Activated T-helper 9 cell treated with anti-CD3 and anti-CD28 coated beads, Interleukin-2, amount 50 U/mL, for 16 hours (primary cell): ENCODE measurements at regions not wholly inside any gene's neighbourhood (a gene's known extent, or its start where the extent isn't known, plus 50 kb on each side); places are given as distances from the start of the nearest gene placed in this dataset.

Source experiments
- DNase-seq: peaks from one replicate; pipeline ENCODE4 v3.0.0-alpha.2; 2020; ENCODE audit warnings: low read depth

DNA sequence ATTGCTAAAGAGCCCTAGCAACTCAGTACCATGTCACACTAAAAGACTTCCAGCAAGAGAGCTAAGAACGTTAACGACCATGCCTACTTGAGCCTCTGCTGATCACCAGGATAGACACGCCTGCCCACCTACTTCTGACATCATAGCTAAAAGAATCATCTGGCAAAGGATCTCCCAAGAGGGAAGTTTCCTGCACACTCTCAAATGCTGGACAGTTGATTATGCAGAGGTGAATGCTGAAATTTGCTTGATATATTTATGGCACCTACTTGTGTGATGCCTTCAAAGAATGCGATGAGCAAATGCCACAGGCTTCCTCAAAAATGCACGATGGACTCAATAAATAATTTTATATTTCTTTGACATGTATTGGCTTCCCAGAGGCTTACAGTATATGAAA lies 113.6 kb downstream of the GALC start:
- DNase-seq = no peak

DNA sequence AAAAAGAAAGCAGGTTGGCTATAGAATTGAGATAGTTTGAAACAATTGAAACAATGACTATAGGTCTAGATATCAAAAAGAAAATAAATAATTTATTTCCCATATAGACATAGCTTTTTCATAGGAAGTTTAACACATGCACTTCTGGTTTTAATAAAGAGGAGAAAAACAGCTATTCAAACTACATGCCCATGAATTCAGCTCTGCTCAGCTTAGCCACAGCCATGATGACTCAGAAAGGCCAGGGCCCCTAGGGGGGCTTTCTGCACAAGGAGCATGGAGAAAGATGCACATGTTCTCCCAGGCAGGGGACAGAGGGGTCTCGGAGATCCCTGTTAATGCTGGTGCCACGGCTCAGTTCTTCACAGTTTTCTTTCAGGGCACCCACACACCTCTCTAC lies 114.0 kb downstream of the GALC start:
- no peak for DNase-seq

DNA sequence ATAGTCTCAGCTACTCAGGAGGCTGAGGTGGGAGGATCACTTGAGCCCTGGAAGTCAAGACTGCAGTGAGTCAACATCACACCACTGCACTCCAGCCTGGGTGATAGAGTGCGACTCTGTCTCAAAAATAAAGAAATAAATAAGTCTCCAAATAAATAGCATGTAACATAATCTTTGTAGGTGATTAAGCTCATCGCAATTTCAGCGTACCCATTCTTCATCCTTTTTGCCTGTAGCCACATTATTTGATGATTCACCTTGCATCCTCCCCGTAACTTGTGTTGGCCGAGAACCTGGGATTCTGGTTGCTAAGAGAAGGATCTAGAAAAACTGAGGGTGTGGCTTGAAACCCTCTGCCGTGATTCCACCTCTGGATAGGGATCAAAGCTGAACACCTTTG lies 115.1 kb downstream of the GALC start:
- DNase-seq = no peak

DNA sequence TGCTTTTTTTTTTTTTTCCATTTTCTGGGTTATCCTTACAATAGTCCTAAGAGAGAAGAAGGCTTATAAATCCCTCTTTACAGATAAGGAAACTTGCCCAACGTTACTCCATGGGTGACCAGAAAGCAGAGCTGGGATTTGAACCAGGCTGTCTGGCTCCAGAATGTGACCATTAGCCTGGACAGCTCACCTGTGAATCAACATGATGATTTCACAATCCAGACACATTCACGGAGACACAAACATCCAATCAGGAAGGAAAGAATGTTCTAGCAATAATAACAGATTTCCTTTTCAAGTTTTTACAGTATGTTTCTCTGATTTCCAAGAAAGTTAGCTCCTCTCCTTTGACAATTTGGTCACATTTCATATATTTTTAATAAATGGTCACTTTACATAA lies 118.3 kb downstream of the GALC start:
- no peak for DNase-seq

DNA sequence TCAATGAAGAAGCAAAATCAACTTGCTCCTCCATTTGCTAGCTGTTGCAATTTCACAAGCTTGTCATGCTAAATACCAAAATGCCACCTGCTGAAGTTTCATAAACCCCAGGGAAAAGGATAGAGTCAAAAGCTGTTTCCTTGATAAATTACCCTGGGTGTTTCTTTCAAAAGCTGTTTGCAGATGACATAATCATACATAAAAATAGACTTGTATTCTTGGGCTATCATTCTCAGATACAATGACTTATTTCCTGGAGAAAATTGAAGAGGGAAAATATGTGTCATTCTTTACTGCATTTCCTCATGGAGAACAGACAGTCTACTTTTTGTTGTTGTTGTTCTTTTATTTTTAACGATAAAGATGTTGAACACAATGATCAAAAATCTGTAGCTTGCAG lies 119.2 kb downstream of the GALC start:
- no peak for DNase-seq

DNA sequence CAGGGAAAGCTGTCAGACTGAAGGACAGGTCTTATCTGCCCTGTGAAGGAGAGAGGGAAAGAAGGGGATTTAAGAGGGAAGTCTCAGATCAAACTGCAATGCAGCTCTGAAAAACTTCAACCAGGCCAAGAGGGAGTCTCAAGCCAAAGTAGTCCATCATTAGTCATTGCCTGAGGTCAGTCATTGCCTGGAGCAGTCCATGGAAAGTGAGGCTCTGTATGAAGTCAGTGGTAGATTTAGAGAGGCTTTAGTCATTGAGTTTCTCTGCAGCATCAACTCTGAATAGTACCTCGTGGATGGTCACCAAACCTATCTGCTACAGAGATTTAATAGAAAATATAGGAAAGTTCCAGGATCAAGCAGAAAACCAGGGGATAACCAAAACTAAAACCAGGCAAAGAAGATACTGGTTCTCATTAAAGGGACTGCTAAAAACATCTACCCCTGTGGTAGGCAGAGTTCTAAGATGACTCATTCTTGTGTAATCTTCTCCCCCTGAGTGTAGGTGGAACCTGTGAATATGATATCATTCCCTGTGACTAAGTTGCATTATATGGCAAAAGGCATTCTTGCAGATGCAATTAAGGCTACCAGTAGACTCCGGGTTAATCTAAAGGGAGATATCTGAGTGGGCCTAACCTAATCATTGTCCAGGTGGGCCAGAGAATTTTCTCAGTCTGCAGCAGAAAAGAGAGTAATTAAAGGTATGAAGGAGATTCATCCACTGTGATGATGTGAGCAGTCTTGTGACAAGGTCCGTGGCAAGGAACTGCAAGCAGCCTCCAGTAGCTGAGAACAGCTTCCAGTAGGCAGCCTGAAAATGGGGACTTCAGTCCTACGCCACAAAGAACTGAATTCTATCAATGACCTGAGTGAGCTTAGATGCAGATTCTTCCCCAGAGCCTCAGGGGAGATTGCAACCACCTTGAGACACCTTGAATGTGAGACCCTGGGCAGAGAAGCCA lies 123.1 kb downstream of the GALC start:
- no peak for DNase-seq

DNA sequence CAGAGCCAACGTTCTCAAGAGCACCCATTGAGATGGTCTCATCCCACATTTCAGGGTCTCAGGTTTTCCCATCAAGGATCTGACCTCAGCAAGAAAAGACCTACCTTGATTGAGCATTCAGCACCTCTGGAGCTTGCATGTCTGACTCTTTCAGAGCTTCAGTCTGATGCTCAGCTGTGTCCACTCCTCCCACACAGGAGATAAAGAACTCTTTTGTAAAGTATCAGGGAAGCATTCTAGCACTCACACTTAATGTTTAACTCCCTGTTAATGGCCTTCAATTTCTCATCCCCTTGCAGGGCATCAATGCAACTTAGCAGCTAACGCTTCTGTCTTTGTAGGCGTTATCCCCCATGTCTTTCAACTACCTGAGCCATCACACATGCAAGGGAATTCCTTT lies 124.1 kb downstream of the GALC start:
- DNase-seq = no peak

DNA sequence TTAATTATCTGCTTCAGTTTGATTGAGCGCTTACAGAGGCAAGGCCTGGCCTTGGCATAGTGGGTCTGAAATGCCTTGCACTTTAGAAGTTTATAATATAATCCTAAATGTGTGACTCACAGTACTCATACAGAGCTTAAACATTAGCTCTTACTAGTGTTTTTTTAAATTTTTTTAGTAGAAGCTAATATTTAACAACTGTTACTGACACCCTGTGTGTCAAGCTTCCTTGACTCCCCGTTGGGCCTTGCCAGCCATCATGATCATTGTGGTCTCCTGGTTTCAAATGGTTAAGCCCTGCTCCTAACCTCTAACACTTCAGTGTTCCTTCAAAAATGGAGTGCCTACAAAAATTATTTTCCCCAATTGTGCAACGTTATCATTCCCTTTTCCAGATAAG lies 126.9 kb downstream of the GALC start:
- DNase-seq = no peak

DNA sequence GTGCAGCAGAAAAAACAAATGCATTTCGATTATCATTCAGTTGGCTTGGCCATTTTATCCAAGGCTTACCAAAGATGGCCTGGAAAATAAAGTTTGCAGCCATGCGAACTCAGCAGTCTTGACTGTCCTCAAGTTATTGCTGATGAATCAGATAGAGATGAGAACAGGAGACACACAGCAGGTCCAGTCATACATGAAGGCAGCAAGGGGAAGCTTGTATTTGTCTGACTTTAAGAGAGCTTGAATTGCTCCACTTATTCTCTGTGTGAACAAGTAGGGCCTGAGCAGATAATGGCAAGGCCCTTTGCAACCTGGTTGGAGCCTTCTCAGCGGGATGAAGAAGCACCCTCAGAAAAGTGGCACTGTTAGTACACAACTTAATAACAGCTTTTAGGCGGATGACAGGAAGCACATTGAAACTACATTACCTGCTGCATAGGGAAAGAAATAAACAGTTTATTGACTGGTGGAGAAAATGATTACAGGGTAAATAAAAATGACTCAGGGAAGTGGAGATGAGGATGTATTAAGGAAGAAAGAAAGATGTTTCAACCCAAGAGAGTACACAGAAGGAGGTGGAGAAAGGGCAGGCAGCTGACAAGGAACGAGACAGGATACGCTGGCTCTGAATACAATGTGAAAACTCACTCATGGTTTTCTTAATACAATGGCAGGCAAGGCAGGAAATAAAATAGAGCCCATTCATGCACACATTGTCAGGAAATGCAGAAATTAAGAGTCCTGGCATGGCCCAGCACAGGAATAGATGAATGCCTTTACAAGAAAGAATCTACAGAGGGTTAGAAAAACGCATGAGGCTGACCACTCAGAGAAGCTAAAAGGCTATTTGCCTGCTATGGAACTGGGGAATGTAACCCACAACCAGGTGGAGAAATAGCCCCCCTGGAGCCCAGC lies 128.4 kb downstream of the GALC start:
- no peak for DNase-seq

DNA sequence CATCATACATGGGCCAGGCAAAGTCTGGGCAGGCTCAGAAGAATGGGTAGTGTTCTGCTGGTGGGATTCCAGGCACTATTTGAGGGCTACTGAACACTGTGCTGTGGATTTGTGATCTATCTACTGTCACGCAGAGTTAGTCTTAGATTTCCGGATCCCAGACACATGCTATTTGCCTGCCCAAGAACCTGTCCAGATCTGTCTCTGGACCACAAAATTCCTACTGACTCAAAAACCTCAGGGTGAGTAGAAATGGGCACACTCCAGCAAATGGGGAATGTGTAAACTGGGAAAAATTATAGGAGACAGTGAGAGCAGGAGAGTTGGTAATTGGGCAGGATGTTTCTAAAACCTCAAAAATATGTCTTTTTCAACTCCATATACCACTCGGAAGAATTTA lies 129.9 kb downstream of the GALC start:
- DNase-seq = no peak

DNA sequence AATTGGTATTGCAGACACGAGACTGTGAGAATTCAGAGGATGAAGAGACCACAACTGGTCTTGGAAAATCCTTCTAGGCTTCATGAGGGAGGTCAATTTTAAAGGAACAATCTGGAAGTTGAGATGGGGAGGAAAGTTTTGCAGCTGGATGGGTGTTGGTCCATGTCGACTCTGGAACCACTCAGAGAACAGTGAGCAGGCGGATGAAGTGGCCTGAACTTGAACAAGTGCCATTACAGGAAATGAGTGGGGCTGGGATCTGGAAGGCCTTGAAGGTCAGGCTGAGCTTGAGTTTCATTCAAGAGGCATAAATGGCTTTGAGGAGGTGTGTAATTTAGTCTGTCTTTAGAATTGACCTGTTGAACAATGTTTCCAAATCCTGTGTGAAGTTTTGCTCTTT lies 140.9 kb downstream of the GALC start:
- DNase-seq = no peak

DNA sequence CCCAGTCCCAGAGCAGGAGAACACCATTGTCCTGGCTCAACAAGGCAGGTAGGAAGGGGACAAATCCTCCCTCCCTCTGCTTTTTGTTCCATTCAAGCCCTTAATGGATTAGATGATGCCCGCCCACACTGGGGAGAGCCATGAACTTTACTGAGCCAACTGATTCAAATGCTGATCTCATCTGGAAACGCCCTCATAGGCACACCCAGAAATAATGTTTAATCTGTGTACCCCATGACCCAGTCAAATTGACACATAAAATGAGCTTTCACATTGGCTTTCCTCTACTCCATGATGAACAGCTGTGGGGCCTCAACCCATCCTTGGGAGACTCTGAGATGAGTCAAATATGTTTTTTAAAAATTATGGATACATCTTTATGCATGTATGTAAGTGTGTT lies 141.8 kb downstream of the GALC start:
- no peak for DNase-seq

DNA sequence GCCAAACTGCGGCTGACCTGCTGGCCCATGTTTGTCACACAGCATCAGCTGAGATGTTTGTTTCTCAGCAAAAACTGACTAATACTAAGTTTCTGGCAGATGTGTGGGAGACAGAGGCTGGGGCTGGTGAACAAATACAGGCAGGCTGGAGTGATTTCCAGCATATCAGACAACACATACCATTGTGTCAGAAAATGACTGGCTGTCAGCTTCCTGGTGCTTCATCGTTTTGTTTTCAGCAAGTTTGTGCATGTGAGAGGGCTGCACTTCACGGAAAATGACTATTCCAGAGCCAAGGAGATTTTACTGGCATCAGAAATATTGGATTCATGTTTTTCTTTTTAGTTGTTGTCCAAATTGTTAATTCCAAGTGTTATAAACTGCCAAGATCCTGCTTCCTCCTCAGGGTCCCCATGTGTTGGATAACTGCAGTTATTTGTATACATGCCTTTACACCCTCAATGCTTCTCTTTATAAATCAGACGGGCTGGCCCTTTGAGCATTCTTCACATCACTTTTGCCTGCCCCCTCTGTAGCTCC lies 145.7 kb downstream of the GALC start:
- DNase-seq = no peak

DNA sequence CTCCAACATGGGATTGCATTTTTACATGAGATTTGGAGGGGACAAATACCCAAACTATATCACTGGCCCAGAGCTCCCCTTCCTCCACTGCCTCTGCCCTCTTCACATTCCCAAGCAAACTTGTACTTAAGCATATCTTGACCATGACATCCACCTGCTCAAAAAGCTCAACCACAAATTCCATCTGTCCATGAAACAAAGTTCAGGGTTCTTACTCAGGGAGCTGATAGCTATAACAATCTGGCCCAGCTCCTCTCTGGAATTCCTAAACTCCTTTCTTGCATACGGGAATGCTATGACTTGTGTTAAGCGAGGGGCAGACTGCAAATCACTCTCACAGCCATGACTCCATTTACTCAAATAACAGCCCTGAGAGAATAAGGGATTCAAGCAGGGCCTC lies 152.1 kb downstream of the GALC start:
- DNase-seq = no peak

DNA sequence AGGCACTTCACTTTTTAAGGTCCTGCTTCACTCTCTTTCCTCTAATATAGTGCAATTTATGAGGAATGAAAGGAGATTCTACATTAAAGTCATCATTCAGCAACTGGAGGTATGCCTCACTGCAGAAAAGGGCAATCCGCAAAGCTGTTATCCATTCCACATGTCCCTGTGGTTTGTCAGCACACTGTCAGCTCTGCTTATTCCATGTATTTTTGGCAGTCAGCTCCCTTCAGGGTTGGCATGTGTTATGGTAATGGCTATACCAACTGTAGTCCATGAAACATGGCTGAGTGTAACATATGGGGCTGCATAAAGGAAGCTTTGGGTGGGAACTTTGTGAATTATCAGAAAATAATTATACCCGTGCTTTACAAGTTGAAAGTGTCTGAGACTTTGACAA lies 154.1 kb downstream of the GALC start:
- DNase-seq = no peak

DNA sequence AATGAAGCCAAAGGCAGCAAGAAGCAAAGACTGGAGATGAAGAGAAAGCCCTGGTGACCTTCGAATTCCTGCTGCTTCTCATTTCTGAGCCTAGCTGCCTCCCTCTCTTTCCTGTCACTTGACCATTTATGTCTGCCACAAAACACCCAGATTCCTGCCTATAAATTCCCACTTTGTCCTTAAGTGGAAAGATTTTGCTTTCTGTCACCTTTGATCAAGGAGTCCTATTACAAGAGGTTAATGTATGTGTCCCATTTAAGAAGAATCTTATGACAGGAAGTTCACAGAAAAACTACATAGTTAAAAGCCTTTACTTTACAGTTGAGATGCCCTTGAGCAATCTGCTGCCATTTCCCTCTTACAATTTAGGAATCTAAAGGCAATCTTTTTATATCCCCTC lies 155.7 kb downstream of the GALC start:
- DNase-seq = no peak

DNA sequence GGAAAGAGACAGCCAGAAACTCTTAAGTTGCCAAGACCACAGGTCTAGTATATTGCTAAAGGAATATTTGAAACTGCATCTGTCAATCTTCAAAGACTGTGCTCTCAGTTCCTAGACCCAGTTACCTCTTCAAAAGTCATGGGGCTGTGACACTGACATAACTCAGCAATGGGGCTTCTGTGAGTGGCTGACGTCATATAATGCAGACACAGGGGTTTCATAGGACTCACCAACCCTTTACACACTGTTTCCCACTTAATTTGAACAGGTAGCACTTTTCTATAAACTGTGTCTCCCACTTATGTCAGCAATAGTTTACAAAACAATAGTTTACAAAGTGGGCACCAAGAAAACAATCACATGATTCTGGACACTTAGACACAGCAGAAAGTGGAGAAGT lies 158.4 kb downstream of the GALC start:
- no peak for DNase-seq

DNA sequence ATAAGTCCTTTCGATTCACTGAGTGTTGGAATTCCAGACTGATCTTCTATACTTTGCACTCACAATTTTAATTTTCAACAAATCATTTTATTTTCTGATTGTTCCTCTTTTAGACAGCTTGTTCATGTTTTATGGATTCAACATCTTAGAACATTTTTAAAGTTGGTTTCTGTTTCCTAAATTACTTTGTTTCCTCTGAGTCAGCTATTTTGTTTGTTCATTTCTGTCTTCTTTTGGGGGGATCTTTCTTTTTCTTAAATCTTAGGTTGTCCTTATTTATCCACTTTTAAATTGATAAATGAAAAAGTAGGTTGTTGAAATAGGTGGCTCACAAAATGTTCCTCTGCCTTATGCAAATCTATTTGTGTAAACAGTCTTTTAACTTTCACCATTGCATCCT lies 160.0 kb downstream of the GALC start:
- no peak for DNase-seq

DNA sequence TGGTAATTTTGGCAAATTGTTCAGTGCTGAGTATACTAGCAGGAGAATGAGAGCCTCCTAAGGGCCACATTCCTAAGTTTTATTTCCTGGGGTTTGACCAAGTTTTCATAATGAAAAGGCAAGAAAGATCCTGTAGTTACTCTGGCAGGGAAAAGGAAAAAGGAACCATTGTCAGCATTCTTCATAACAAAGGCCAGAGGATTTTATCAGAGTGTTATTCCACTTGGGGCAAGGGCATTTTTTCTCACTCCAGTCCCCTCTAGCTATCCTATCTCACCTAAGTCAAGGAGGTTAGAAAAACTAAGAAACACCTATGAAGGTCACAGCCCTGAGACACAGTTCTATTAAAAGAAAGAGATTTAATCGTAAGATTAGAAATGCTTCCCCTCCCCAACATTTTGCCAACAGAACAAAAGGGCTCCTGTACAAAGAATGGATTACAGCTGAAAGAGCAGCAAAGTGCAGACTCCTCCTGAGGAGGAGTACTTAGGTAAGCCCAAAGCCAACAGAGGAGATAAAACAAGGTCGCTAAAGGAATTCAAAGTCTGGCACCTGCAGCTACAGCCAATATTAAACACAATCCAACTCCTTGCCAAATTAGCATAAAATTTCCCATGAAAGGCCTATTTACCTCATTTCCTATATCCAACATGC lies 162.4 kb downstream of the GALC start:
- no peak for DNase-seq

DNA sequence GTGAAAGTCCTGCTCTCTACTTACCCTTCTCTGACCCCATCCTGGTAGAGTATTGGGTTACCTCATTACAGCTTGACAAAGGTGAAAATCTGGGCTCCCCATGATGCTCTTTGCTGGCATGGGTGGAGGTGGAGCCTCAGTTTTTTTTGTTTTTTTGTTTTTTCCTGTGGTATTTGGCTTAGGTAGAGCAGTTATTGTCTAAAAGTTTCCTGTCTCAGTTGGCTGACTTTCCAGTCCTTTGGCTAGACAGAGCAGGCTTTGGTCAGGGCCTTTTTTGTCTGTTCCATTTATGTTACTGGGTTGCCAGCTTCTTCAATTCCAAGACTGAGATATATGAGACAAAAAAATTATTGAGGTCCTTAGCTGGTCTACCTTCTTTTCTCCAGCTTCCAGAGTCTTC lies 163.4 kb downstream of the GALC start:
- no peak for DNase-seq

DNA sequence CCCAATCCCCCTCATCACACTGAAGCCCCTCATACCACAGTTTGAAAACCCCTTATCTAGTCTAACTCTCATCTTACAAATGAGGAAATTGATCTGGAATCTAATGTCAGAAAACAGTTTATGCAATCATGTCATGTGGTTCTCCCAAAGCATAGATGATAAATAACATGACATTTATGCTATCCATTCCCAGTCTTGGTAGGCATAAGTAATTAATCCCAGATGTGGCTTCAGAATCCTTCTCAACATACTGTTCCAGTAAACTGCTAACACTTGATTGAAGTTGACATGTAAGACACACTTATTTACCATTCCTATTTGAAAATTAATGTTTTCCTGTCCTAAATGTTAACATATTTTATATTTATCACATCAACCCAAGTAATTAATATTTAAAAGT lies 168.7 kb downstream of the GALC start:
- DNase-seq = no peak

DNA sequence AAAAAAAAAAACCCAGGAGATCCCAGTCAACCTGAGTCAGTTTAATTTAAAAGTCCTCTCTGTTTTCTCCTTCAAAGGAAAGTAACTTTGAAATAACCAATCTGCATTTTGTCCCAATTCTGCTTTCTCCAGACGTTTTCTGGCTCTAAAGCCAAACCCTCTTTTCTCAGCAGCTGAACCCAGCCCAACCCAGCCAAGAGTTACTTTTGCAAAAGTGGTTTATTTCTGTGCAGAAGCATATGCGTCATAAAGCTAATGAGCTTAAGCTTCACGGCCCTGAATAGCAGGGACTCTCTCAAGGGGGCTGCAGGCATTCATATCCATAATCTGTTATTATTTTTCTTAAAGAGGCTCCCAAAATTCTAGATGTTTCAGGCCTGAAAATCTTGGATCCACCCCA lies 176.6 kb downstream of the GALC start:
- no peak for DNase-seq
